ENCODE measurements at regions not wholly inside any gene's neighbourhood (a gene's known extent, or its start where the extent isn't known, plus 50 kb on each side); places are given as distances from the start of the nearest gene placed in this dataset.

DNA sequence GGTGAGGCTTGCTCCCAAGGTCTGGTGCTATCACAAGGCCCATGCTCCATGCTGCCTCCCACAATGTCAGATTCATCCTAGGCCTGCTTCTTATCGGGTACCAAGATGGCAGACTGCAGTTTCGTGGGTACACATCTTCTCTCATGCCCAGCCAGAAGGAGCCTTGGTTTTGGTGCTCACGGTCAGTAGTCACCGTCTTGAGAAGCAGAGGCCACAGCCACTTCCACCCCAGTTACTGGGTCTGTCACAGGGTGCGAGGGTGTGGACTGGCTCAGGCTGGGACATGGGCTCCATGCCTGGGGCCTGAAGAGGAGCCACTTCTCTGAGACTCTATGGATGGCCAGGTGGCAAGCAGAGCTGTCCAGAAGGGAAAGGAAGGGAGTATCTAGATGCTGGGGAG, 178.8 kb upstream of the HS6ST1 start:
- no peak for ATAC-seq
- no peak overlapping the region for H3K27ac ChIP-seq
- H3K4me1 ChIP-seq, result no peaks in the 10 kb centered on the region
- H3K36me3 ChIP-seq, result no peaks in the 10 kb centered on the region
- peaks cover 0 to 4% (median 2%) of the 10 kb centered on the region in 3 donors for H3K27me3 ChIP-seq
- H3K9me3 ChIP-seq, result no peaks in the 10 kb centered on the region
- intact Hi-C loops (cut with DNase I; ENCODE audit: low total_unique reads) (no loop called here), in situ Hi-C loops (cut with MboI; ENCODE audit: low sequenced_read_pairs in 4 of 4) (no loop called here)
- TF ChIP-seq CTCF (IDR thresholded peaks at IDR 0.05 in 4 of 5, conservative IDR thresholded peaks at IDR 0.05 in 1 of 5) (no peak), POLR2A (IDR thresholded peaks at IDR 0.05) (no peak)
- DNase-seq, result no peak
- H3K4me3 ChIP-seq, result no peak overlapping the region

DNA sequence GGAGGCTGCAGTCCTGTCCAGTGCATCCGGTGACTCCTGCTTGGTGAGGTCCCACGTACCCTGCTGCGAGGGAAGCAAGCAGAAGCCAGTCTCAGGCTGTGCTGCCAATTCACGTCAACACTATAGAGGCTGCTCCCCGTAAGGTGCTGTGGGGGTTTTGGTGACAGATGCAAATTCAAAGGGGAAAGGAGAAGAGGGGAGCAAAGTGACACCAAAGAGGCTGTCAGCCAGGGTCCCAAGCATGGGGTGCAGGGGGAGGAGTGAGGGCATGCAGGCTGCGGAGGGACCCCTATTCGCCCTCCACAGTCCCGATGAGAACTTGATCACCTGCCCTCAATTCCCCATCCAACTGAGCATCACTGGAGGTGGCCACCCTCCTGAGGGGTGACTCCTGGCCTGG, 179.4 kb upstream of the HS6ST1 start:
- no peaks in the 10 kb centered on the region for H3K9me3 ChIP-seq
- ATAC-seq (no peak), DNase-seq (no peak)
- TF ChIP-seq POLR2A (IDR thresholded peaks at IDR 0.05), result no peak
- TF ChIP-seq CTCF (IDR thresholded peaks at IDR 0.05 in 4 of 5, conservative IDR thresholded peaks at IDR 0.05 in 1 of 5), result no peak
- no peak overlapping the region for H3K4me3 ChIP-seq
- H3K4me1 ChIP-seq, result no peaks in the 10 kb centered on the region
- H3K27me3 ChIP-seq, result peaks cover 0 to 4% (median 0%) of the 10 kb centered on the region in 3 donors
- H3K36me3 ChIP-seq, result no peaks in the 10 kb centered on the region
- in situ Hi-C loops (cut with MboI; ENCODE audit: low sequenced_read_pairs in 4 of 4) (no loop called here), intact Hi-C loops (cut with DNase I; ENCODE audit: low total_unique reads) (no loop called here)
- H3K27ac ChIP-seq, result no peak overlapping the region

DNA sequence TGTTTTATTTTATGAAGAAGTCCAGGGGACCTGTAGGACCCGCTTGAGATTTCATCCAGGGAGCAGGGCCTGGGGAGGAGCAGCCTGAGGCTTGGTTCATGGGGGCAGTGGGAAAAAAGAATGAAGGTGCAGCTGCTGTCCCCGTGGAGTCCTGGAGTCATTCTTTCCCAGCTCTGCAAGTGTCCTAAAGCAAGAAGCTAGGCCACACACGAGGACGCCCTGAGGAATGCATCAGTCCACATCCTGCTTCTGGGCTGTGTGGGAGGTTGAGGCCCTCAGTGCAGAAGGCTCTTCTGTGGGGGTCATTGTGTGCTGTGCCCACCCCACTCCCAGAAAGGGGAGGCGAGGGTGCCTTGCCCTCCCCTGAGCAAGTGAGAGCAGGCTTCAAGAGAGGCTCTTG, 179.9 kb upstream of the HS6ST1 start:
- Histone ChIP-seq H3K27ac (no peak overlapping the region), H3K9me3 (no peaks in the 10 kb centered on the region), H3K4me1 (no peaks in the 10 kb centered on the region), H3K4me3 (no peak overlapping the region), H3K27me3 (peaks cover 0 to 3% (median 0%) of the 10 kb centered on the region in 3 donors), H3K36me3 (no peaks in the 10 kb centered on the region)
- intact Hi-C loops (cut with DNase I; ENCODE audit: low total_unique reads) (no loop called here), in situ Hi-C loops (cut with MboI; ENCODE audit: low sequenced_read_pairs in 4 of 4) (no loop called here)
- TF ChIP-seq CTCF (IDR thresholded peaks at IDR 0.05 in 4 of 5, conservative IDR thresholded peaks at IDR 0.05 in 1 of 5), result no peak
- TF ChIP-seq POLR2A (IDR thresholded peaks at IDR 0.05), result no peak
- no peak for DNase-seq
- no peak for ATAC-seq

GRCh38 chr2:128499367-128500137, 180.9 kb upstream of the HS6ST1 start:
- in situ Hi-C loops (cut with MboI; ENCODE audit: low sequenced_read_pairs in 4 of 4), result no loop called here
- Histone ChIP-seq H3K9me3 (no peaks in the 10 kb centered on the region), H3K27ac (no peak overlapping the region), H3K4me1 (no peaks in the 10 kb centered on the region), H3K36me3 (no peaks in the 10 kb centered on the region), H3K4me3 (no peak overlapping the region), H3K27me3 (no peaks in the 10 kb centered on the region)
- TF ChIP-seq CTCF (IDR thresholded peaks at IDR 0.05 in 4 of 5, conservative IDR thresholded peaks at IDR 0.05 in 1 of 5) (no peak), POLR2A (IDR thresholded peaks at IDR 0.05) (no peak)
- DNase-seq (no peak), ATAC-seq (no peak)
- intact Hi-C loops (cut with DNase I; ENCODE audit: low total_unique reads), result no loop called here
